ENCODE measurements at regions not wholly inside any gene's neighbourhood (a gene's known extent, or its start where the extent isn't known, plus 50 kb on each side); places are given as distances from the start of the nearest gene placed in this dataset.

- no peak for TF ChIP-seq REXO4 (CRISPR knock-in tag; IDR thresholded peaks at IDR 0.05; ENCODE audit: borderline replicate concordance)
- no peak for TF ChIP-seq ZBTB3 (CRISPR knock-in tag; IDR thresholded peaks at IDR 0.05; ENCODE audit: borderline replicate concordance, low read depth)
These were observed 381.9 kb downstream of the GRXCR1 start for GRCh38 chr4:43274376-43274775.

Measured in HepG2 (cell line).